HCT116 (cell line): ENCODE measurements at regions not wholly inside any gene's neighbourhood (a gene's known extent, or its start where the extent isn't known, plus 50 kb on each side); places are given as distances from the start of the nearest gene placed in this dataset.

Source experiments
- ATAC-seq: fragments of 200-7000 bp; cut with Tn5 transposase; 2 replicates; pipeline ENCODE4 v1.9.1; 2020; ENCODE audit warnings: mild to moderate bottlenecking, moderate library complexity
- BruUV-seq: library from RNA; stranded (reverse); fragments of 400-500 nt; replicated peaks from 2 replicates; lab custom pipeline; 2021; lab: Mats Ljungman, UMichigan
- CTCF ChIA-PET: fragments of 300-600 bp; sonication (Branson Sonifier 250); formaldehyde crosslinking; loops from one replicate; lab custom pipeline; 2021; ENCODE audit warnings: antibody characterized with exemption; lab: Charles Lee
- POLR2A ChIA-PET: fragments of 300-600, 350-600 bp; sonication (Branson Sonifier 250); formaldehyde crosslinking; loops from one replicate; lab custom pipeline; 2021; ENCODE audit warnings: antibody characterized with exemption; lab: Charles Lee
- RAD21 ChIA-PET, 2 experiments: fragments of 300-600 bp; sonication (Branson Sonifier 250); formaldehyde crosslinking; loops; one replicate each; lab custom pipeline; 2023; ENCODE audit warnings: low total read pairs in 2 of 2; ENCODE audit not compliant: uncharacterized antibody in 2 of 2, unreplicated experiment in 2 of 2, low non-redundant PET in 1 of 2; lab: Charles Lee
- DNase-seq: peaks from one replicate; pipeline ENCODE4 v3.0.0-alpha.2; 2010; ENCODE audit warnings: low read depth, low spot score
- H2AFZ ChIP-seq: fragments of 200-600 bp; shearing (Covaris generic), sonication (generic); 2 replicates; pipeline ENCODE4 v1.6.1; 2017; ENCODE audit warnings: low read depth, mixed run types, mixed read lengths, antibody characterized with exemption, low read length; ENCODE audit not compliant: poor library complexity, severe bottlenecking
- H3K27ac ChIP-seq: 2 replicates; pipeline ENCODE4 v1.5.1; 2012; ENCODE audit warnings: low read depth, low read length
- H3K27me3 ChIP-seq: fragments of 200-600 bp; sonication (generic); 2 replicates; pipeline ENCODE4 v1.6.1; 2016; ENCODE audit warnings: mixed run types, low read length, mixed read lengths; ENCODE audit not compliant: insufficient read depth
- H3K36me3 ChIP-seq, 2 experiments: fragments of 200-500 bp in 1 of 2; fragments of 200-600 bp in 1 of 2; sonication (Bioruptor generic) in 1 of 2; sonication (generic) in 1 of 2; 2 replicates each; pipeline versions ENCODE4 v1.5.1 to v1.6.1; 2014 to 2016; ENCODE audit warnings: low read length in 2 of 2, inconsistent platforms in 1 of 2, mixed read lengths in 1 of 2, mixed run types in 1 of 2; ENCODE audit not compliant: insufficient read depth in 2 of 2, control insufficient read depth in 1 of 2
- H3K4me1 ChIP-seq, 2 experiments: fragments of 200-600 bp in 1 of 2; sonication (generic) in 1 of 2; 2 replicates each; pipeline versions ENCODE4 v1.5.1 to v1.6.1; 2012 to 2017; ENCODE audit warnings: low read length in 2 of 2, inconsistent platforms in 1 of 2, mild to moderate bottlenecking in 1 of 2, mixed read lengths in 1 of 2, mixed run types in 1 of 2, moderate library complexity in 1 of 2; ENCODE audit not compliant: insufficient read depth in 2 of 2, control insufficient read depth in 1 of 2
- H3K4me2 ChIP-seq: fragments of 200-600 bp; sonication (generic); 2 replicates; pipeline ENCODE4 v1.6.1; 2017; ENCODE audit warnings: mixed run types, low read length, mixed read lengths
- H3K4me3 ChIP-seq, 2 experiments: fragments of 200-600 bp in 1 of 2; sonication (generic) in 1 of 2; replicated peaks in 1 of 2; 2 replicates each; pipeline ENCODE4 v1.5.1; 2011 to 2016; ENCODE audit warnings: low read length in 2 of 2, control low read depth in 1 of 2, low read depth in 1 of 2, mild to moderate bottlenecking in 1 of 2, mixed read lengths in 1 of 2, mixed run types in 1 of 2
- H3K79me2 ChIP-seq: fragments of 200-600 bp; sonication (generic); 2 replicates; pipeline ENCODE4 v1.6.1; 2017; ENCODE audit warnings: mild to moderate bottlenecking, mixed run types, low read length, moderate library complexity, mixed read lengths; ENCODE audit not compliant: insufficient read depth
- H3K9ac ChIP-seq: fragments of 200-600 bp; sonication (generic); 2 replicates; pipeline ENCODE4 v1.6.1; 2016; ENCODE audit warnings: low read length, mixed read lengths
- H3K9me2 ChIP-seq: fragments of 200-600 bp; sonication (generic), shearing (Covaris generic); 2 replicates; pipeline ENCODE4 v1.6.1; 2017; ENCODE audit warnings: mixed run types, mild to moderate bottlenecking, moderate library complexity; ENCODE audit not compliant: insufficient read depth
- H3K9me3 ChIP-seq, 2 experiments: fragments of 200-500 bp in 1 of 2; fragments of 200-600 bp in 1 of 2; sonication (Bioruptor generic) in 1 of 2; sonication (generic) in 1 of 2; 2 replicates each; pipeline ENCODE4 v1.6.1; 2014 to 2017; ENCODE audit warnings: low read length in 2 of 2, mixed read lengths in 2 of 2, inconsistent platforms in 1 of 2, low read depth in 1 of 2, mild to moderate bottlenecking in 1 of 2, mixed run types in 1 of 2, moderate library complexity in 1 of 2; ENCODE audit not compliant: control insufficient read depth in 1 of 2, insufficient read depth in 1 of 2
- H4K20me1 ChIP-seq: fragments of 200-600 bp; sonication (generic), shearing (Covaris generic); 2 replicates; pipeline ENCODE4 v1.6.1; 2017; ENCODE audit warnings: mixed run types, mild to moderate bottlenecking, moderate library complexity; ENCODE audit not compliant: insufficient read depth
- CBX3 ChIP-seq: IDR thresholded peaks from 2 replicates; pipeline ENCODE4 v1.6.1; 2012; ENCODE audit warnings: low read depth
- EGR1 ChIP-seq: IDR thresholded peaks from 2 replicates; pipeline ENCODE4 v1.6.1; 2012; ENCODE audit warnings: low read depth
- ELF1 ChIP-seq: IDR thresholded peaks from 2 replicates; pipeline ENCODE4 v1.6.1; 2012; ENCODE audit warnings: low read depth, borderline replicate concordance
- EZH2 ChIP-seq: fragments of 200-600 bp; sonication (generic); IDR thresholded peaks from 2 replicates; pipeline ENCODE4 v1.6.1; 2017; ENCODE audit warnings: antibody characterized with exemption, mixed run types
- EZH2phosphoT487 ChIP-seq: fragments of 200-600 bp; IDR thresholded peaks from 2 replicates; pipeline ENCODE4 v1.6.1; 2018; ENCODE audit warnings: antibody characterized with exemption, borderline replicate concordance
- MAX ChIP-seq: IDR thresholded peaks from 2 replicates; pipeline ENCODE4 v1.6.1; 2012
- POLR2A ChIP-seq: IDR thresholded peaks from 2 replicates; pipeline ENCODE4 v1.7.0; 2011; ENCODE audit warnings: borderline replicate concordance; ENCODE audit not compliant: insufficient read depth, insufficient read length; ENCODE audit errors: extremely low read depth
- POLR2AphosphoS5 ChIP-seq: IDR thresholded peaks from 2 replicates; pipeline ENCODE4 v1.6.1; 2011; ENCODE audit warnings: mild to moderate bottlenecking, low read depth, low read length, moderate library complexity
- RAD21 ChIP-seq: IDR thresholded peaks from 2 replicates; pipeline ENCODE4 v1.6.1; 2012; ENCODE audit warnings: low read depth, mild to moderate bottlenecking
- REST ChIP-seq: IDR thresholded peaks from 2 replicates; pipeline ENCODE4 v1.6.1; 2012; ENCODE audit warnings: low read depth
- SIN3A ChIP-seq: IDR thresholded peaks from 2 replicates; pipeline ENCODE4 v1.6.1; 2012; ENCODE audit warnings: low read depth
- SP1 ChIP-seq: IDR thresholded peaks from 2 replicates; pipeline ENCODE4 v1.6.1; 2012; ENCODE audit warnings: low read depth
- SRF ChIP-seq: IDR thresholded peaks from 2 replicates; pipeline ENCODE4 v1.6.1; 2012; ENCODE audit warnings: low read depth
- YY1 ChIP-seq: IDR thresholded peaks from 2 replicates; pipeline ENCODE4 v1.6.1; 2011; ENCODE audit warnings: low read length, low read depth, moderate library complexity, mild to moderate bottlenecking; ENCODE audit not compliant: insufficient replicate concordance; ENCODE audit errors: extremely low read depth
- ZFX ChIP-seq: fragments of 450-650 bp; IDR thresholded peaks from 2 replicates; pipeline ENCODE4 v1.6.1; 2017
- intact Hi-C: fragments of 100-400 bp; cut with micrococcal nuclease; formaldehyde crosslinking; loops from 2 replicates; pipeline ENCODE4 v1.10.0; 2022

GRCh38 chr6:111987295-111987694, 66.6 kb upstream of the CCN6 start:
- no peaks in the 10 kb centered on the region for H3K27me3 ChIP-seq
- H3K9ac ChIP-seq = no peak overlapping the region
- ChIA-PET CTCF (no interaction called here), RAD21 (no interaction called here), POLR2A (no interaction called here)
- TF ChIP-seq POLR2A (no peak), SIN3A (no peak), RAD21 (no peak), EZH2phosphoT487 (no peak), ZFX (no peak), MAX (no peak), SP1 (no peak), EZH2 (no peak), ELF1 (no peak), CBX3 (no peak), SRF (no peak), EGR1 (no peak), REST (no peak), YY1 (no peak), POLR2AphosphoS5 (no peak)
- H3K4me2 ChIP-seq = no peak overlapping the region
- no peaks in the 10 kb centered on the region for H3K9me2 ChIP-seq
- H3K9me3 ChIP-seq = no peaks in the 10 kb centered on the region
- no peaks in the 10 kb centered on the region for H3K36me3 ChIP-seq
- H3K27ac ChIP-seq = no peak overlapping the region
- BruUV-seq = no TSS peak
- no peak overlapping the region for H2AFZ ChIP-seq
- H3K79me2 ChIP-seq = no peaks in the 10 kb centered on the region
- no peak overlapping the region for H3K4me3 ChIP-seq
- DNase-seq (no peak), ATAC-seq (no peak)
- intact Hi-C loops = no loop called here
- no peaks in the 10 kb centered on the region for H4K20me1 ChIP-seq
- H3K4me1 ChIP-seq = peaks cover 36 to 52% of the 10 kb centered on the region in 2 experiments
